ENCODE measurements at regions not wholly inside any gene's neighbourhood (a gene's known extent, or its start where the extent isn't known, plus 50 kb on each side); places are given as distances from the start of the nearest gene placed in this dataset.

GRCh38 chr10:44196008-44196320 lies 188.9 kb downstream of the CXCL12 start:
- DNase-seq: no peak

- no peak for DNase-seq
Observed at GRCh38 chr10:44195112-44196007, 189.5 kb downstream of the CXCL12 start.

- no peak for DNase-seq
Observed at GRCh38 chr10:44194435-44194834, 190.5 kb downstream of the CXCL12 start.

- no peak for DNase-seq
Observed at GRCh38 chr10:44193567-44194220, 191.2 kb downstream of the CXCL12 start.

- DNase-seq: no peak
Observed at GRCh38 chr10:44193166-44193565, 191.7 kb downstream of the CXCL12 start.

GRCh38 chr10:44192435-44192834 lies 192.5 kb downstream of the CXCL12 start:
- DNase-seq: no peak

GRCh38 chr10:44190541-44190940 lies 194.4 kb downstream of the CXCL12 start:
- no peak for DNase-seq

- DNase-seq: no peak
Observed at GRCh38 chr10:44186821-44187220, 198.1 kb downstream of the CXCL12 start.

- no peak for DNase-seq
Observed at GRCh38 chr10:44186150-44186549, 198.7 kb downstream of the CXCL12 start.

- DNase-seq: no peak
Observed at GRCh38 chr10:44185315-44185666, 199.6 kb downstream of the CXCL12 start.

GRCh38 chr10:44184633-44185314 lies 200.1 kb downstream of the CXCL12 start:
- DNase-seq: no peak

GRCh38 chr10:44183667-44184632 lies 200.9 kb downstream of the CXCL12 start:
- no peak for DNase-seq

GRCh38 chr10:44182909-44183308 lies 202.0 kb downstream of the CXCL12 start:
- no peak for DNase-seq

- no peak for DNase-seq
Observed at GRCh38 chr10:44180321-44181168, 204.4 kb downstream of the CXCL12 start.

GRCh38 chr10:44178856-44179255 lies 206.0 kb downstream of the CXCL12 start:
- no peak for DNase-seq

- no peak for DNase-seq
Observed at GRCh38 chr10:44178281-44178680, 206.6 kb downstream of the CXCL12 start.

- no peak for DNase-seq
Observed at GRCh38 chr10:44177610-44178009, 207.3 kb downstream of the CXCL12 start.

- no peak for DNase-seq
Observed at GRCh38 chr10:44176311-44176710, 208.6 kb downstream of the CXCL12 start.

- DNase-seq: no peak
Observed at GRCh38 chr10:44173608-44173894, 211.3 kb downstream of the CXCL12 start.

GRCh38 chr10:44172883-44173607 lies 211.9 kb downstream of the CXCL12 start:
- no peak for DNase-seq

- DNase-seq: no peak
Observed at GRCh38 chr10:44171765-44172164, 213.1 kb downstream of the CXCL12 start.

All from NCI-H526 treated with DMSO at 0.1 percent for 48 hours (cell line).